ENCODE measurements at regions not wholly inside any gene's neighbourhood (a gene's known extent, or its start where the extent isn't known, plus 50 kb on each side); places are given as distances from the start of the nearest gene placed in this dataset.

DNA sequence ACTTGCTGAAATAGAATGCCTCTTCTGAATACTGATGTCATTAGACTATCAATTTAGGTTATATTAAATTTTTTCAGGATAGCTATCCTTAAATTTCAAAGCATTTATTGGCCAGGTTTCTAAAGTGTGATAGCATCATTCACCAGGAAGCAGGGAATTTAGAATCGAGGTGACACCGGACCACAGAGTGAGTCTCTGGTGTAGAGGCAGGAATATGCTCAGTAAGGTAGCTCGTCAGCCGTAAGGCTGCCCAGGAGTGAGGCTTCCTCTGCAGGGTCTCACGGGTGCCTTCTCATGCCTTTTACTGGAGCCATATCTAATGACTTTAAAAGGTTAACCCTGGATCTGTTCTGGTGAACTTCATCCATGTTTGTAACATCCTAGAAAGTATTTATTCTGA, 170.8 kb upstream of the KLF14 start:
- intact Hi-C loops (cut with DNase I): no loop called here
- no peak for TF ChIP-seq POLR2A (IDR thresholded peaks at IDR 0.05)
- TF ChIP-seq CTCF (IDR thresholded peaks at IDR 0.05): no peak
- H3K4me3 ChIP-seq: no peak overlapping the region
- H3K9me3 ChIP-seq: no peaks in the 10 kb centered on the region
- 39 to 70% methylated on average over 5 of the region's 5 CpGs for WGBS, 2 donors
- H3K36me3 ChIP-seq: peaks cover 0 to 3% (median 0%) of the 10 kb centered on the region in 4 donors
- no peaks in the 10 kb centered on the region for H3K27me3 ChIP-seq
- DNase-seq: no peak
- H3K4me1 ChIP-seq: peaks cover 0 to 68% (median 60%) of the 10 kb centered on the region in 4 donors
- H3K27ac ChIP-seq: peak overlapping the region; percentile 72 to 81 (median 80)

DNA sequence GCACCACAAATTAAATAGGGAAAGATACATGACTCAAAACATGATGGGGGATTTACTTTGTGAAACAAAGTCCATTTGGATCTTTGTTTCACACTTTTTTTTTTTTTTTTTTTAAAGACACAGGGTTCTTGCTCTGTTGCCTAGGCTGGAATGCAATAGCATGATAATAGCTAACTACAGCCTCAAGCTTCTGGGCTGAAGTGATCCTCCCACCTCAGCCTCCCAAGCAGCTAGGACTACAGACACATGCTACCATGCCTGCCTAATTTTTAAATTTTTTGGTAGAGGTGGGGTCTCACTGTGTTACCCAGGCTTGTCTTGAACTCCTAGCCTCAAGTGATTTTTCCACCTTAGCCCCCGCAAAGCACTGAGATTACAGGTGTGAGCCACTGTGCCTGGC, 172.6 kb upstream of the KLF14 start:
- intact Hi-C loops (cut with DNase I): no loop called here
- no peak overlapping the region for H3K4me3 ChIP-seq
- 94 to 95% methylated on average over 1 of the region's 1 CpG for WGBS, 2 donors
- no peaks in the 10 kb centered on the region for H3K9me3 ChIP-seq
- H3K27me3 ChIP-seq: no peaks in the 10 kb centered on the region
- no peak for DNase-seq
- H3K36me3 ChIP-seq: peaks cover 0 to 3% (median 0%) of the 10 kb centered on the region in 4 donors
- TF ChIP-seq CTCF (IDR thresholded peaks at IDR 0.05): no peak
- no peak for TF ChIP-seq POLR2AphosphoS5 (IDR thresholded peaks at IDR 0.05)
- no peak for TF ChIP-seq POLR2A (IDR thresholded peaks at IDR 0.05)
- no peak for TF ChIP-seq EP300 (IDR thresholded peaks at IDR 0.05)
- H3K4me1 ChIP-seq: peaks cover 0 to 63% (median 51%) of the 10 kb centered on the region in 4 donors
- H3K27ac ChIP-seq: peak overlapping the region in 1 of 4 donors; percentile 81

DNA sequence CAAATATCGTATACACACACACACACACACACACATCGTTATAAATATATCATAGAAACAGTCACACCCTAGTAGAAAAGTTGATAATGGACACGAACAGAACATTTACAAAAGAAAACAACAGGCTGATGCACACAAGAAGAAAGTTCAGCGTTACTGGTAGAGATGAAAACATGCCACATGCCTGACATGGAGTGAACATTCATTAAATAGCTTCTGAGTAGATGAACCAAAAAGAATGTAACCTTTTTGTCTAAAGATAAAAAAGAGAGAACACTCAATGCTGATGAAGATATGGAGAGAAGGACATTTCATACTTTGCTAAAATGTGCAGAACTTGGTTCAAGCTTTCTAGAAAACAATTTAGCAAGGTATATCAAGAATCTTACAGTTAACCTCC, 173.4 kb upstream of the KLF14 start:
- DNase-seq: no peak
- H3K4me1 ChIP-seq: peaks cover 0 to 63% (median 50%) of the 10 kb centered on the region in 4 donors
- H3K4me3 ChIP-seq: no peak overlapping the region
- TF ChIP-seq EP300 (IDR thresholded peaks at IDR 0.05) (no peak), CTCF (IDR thresholded peaks at IDR 0.05) (no peak), POLR2A (IDR thresholded peaks at IDR 0.05) (no peak), POLR2AphosphoS5 (IDR thresholded peaks at IDR 0.05) (no peak)
- H3K27me3 ChIP-seq: no peaks in the 10 kb centered on the region
- 22 to 76% methylated on average over 4 of the region's 4 CpGs for WGBS, 2 donors
- H3K9me3 ChIP-seq: no peaks in the 10 kb centered on the region
- H3K27ac ChIP-seq: peak overlapping the region in 1 of 4 donors; percentile 7
- intact Hi-C loops (cut with DNase I): no loop called here
- H3K36me3 ChIP-seq: peaks cover 0 to 3% (median 0%) of the 10 kb centered on the region in 4 donors

- WGBS, 2 donors: 42 to 84% methylated on average over 11 of the region's 11 CpGs
Measured at GRCh38 chr7:130908345-130909160, 174.5 kb upstream of the KLF14 start.

More at GRCh38 chr7:130908345-130909160, 174.5 kb upstream of the KLF14 start:
- Histone ChIP-seq H3K27ac (no peak overlapping the region), H3K36me3 (peaks cover 0 to 3% (median 0%) of the 10 kb centered on the region in 4 donors), H3K4me3 (no peak overlapping the region), H3K4me1 (peaks cover 0 to 63% (median 48%) of the 10 kb centered on the region in 4 donors), H3K27me3 (no peaks in the 10 kb centered on the region), H3K9me3 (no peaks in the 10 kb centered on the region)
- DNase-seq: no peak
- intact Hi-C loops (cut with DNase I): no loop called here
- TF ChIP-seq EP300 (IDR thresholded peaks at IDR 0.05): no peak
- no peak for TF ChIP-seq CTCF (IDR thresholded peaks at IDR 0.05)
- no peak for TF ChIP-seq POLR2AphosphoS5 (IDR thresholded peaks at IDR 0.05)
- no peak for TF ChIP-seq POLR2A (IDR thresholded peaks at IDR 0.05)

All from sigmoid colon (tissue), 6 donors.